Fibroblast of mammary gland (primary cell): ENCODE measurements at regions not wholly inside any gene's neighbourhood (a gene's known extent, or its start where the extent isn't known, plus 50 kb on each side); places are given as distances from the start of the nearest gene placed in this dataset.

ENCODE experiments used
- DNase-seq: peaks from one replicate; pipeline ENCODE4 v3.0.0-alpha.2; 2010; ENCODE audit warnings: low read depth
- H3K4me3 ChIP-seq: 2 replicates; pipeline ENCODE4 v1.5.1; 2011; ENCODE audit warnings: low read depth, mild to moderate bottlenecking, low read length, moderate library complexity; ENCODE audit not compliant: control insufficient read depth
- CTCF ChIP-seq: conservative IDR thresholded peaks from 2 replicates; pipeline ENCODE4 v1.5.1; 2011; ENCODE audit warnings: low read depth, low read length, inconsistent platforms; ENCODE audit not compliant: control insufficient read depth, insufficient read depth

GRCh38 chr3:197425485-197426120 is 127.2 kb upstream of the DLG1 start:
- TF ChIP-seq CTCF, result no peak
- no peak overlapping the region for H3K4me3 ChIP-seq
- DNase-seq, result no peak

- no peak overlapping the region for H3K4me3 ChIP-seq
- DNase-seq, result no peak
- no peak for TF ChIP-seq CTCF
These were observed 126.5 kb upstream of the DLG1 start for GRCh38 chr3:197424674-197425484.

- no peak overlapping the region for H3K4me3 ChIP-seq
- DNase-seq, result no peak
- no peak for TF ChIP-seq CTCF
These were observed 125.9 kb upstream of the DLG1 start for GRCh38 chr3:197424266-197424665.

GRCh38 chr3:197423376-197423775 is 125.0 kb upstream of the DLG1 start:
- TF ChIP-seq CTCF, result no peak
- no peak for DNase-seq
- H3K4me3 ChIP-seq, result no peak overlapping the region

GRCh38 chr3:197422506-197422905 is 124.1 kb upstream of the DLG1 start:
- DNase-seq, result no peak
- TF ChIP-seq CTCF, result no peak

GRCh38 chr3:197421021-197421420 is 122.6 kb upstream of the DLG1 start:
- no peak for DNase-seq
- no peak for TF ChIP-seq CTCF
- H3K4me3 ChIP-seq, result no peak overlapping the region

More at GRCh38 chr3:197422506-197422905, 124.1 kb upstream of the DLG1 start:
- H3K4me3 ChIP-seq, result no peak overlapping the region
